Neural crest cell (in vitro differentiated cells): ENCODE measurements at regions not wholly inside any gene's neighbourhood (a gene's known extent, or its start where the extent isn't known, plus 50 kb on each side); places are given as distances from the start of the nearest gene placed in this dataset.
"Not testable (repeated sequence)": the region's sequence is repeated elsewhere in the genome, so short reads cannot be mapped to it uniquely, and the experiment has no call there.

Source experiments
- DNase-seq: peaks from one replicate; pipeline ENCODE4 v3.0.0; 2021; ENCODE audit warnings: low read depth, mixed read lengths, low spot score
- H3K27ac Mint-ChIP-seq: one replicate; pipeline ENCODE4 v1.8.0; 2021; ENCODE audit warnings: mild to moderate bottlenecking, mixed read lengths; ENCODE audit not compliant: unreplicated experiment
- H3K27me3 Mint-ChIP-seq: 2 replicates; pipeline ENCODE4 v1.8.0; 2021; ENCODE audit warnings: low read depth, mild to moderate bottlenecking, mixed read lengths
- H3K36me3 Mint-ChIP-seq: 2 replicates; pipeline ENCODE4 v1.8.0; 2021; ENCODE audit warnings: low read depth, mild to moderate bottlenecking, mixed read lengths
- H3K4me1 Mint-ChIP-seq: 2 replicates; pipeline ENCODE4 v1.8.0; 2021; ENCODE audit warnings: mixed read lengths
- H3K4me3 Mint-ChIP-seq: one replicate; pipeline ENCODE4 v1.8.0; 2021; ENCODE audit warnings: mild to moderate bottlenecking, mixed read lengths
- H3K9me3 Mint-ChIP-seq: 2 replicates; pipeline ENCODE4 v1.8.0; 2021; ENCODE audit warnings: mixed read lengths
- TF ChIP-seq, protein P1 (sequence below): fragments of 200-600 bp; sonication (generic); conservative IDR thresholded peaks from 2 replicates; pipeline ENCODE4 v1.5.0; 2021; ENCODE audit warnings: antibody characterized with exemption, mild to moderate bottlenecking

GRCh38 chr16:63785170-63785569 lies 1336.7 kb downstream of the CDH11 start:
- Mint-ChIP-seq H3K4me1 (no peaks in the 10 kb centered on the region), H3K4me3 (no peak overlapping the region), H3K9me3 (peaks cover 21% of the 10 kb centered on the region), H3K27me3 (no peaks in the 10 kb centered on the region), H3K36me3 (peaks cover 19% of the 10 kb centered on the region), H3K27ac (no peak overlapping the region)
- no peak for DNase-seq
- TF ChIP-seq, protein P1, sequence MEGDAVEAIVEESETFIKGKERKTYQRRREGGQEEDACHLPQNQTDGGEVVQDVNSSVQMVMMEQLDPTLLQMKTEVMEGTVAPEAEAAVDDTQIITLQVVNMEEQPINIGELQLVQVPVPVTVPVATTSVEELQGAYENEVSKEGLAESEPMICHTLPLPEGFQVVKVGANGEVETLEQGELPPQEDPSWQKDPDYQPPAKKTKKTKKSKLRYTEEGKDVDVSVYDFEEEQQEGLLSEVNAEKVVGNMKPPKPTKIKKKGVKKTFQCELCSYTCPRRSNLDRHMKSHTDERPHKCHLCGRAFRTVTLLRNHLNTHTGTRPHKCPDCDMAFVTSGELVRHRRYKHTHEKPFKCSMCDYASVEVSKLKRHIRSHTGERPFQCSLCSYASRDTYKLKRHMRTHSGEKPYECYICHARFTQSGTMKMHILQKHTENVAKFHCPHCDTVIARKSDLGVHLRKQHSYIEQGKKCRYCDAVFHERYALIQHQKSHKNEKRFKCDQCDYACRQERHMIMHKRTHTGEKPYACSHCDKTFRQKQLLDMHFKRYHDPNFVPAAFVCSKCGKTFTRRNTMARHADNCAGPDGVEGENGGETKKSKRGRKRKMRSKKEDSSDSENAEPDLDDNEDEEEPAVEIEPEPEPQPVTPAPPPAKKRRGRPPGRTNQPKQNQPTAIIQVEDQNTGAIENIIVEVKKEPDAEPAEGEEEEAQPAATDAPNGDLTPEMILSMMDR = no peak

DNA sequence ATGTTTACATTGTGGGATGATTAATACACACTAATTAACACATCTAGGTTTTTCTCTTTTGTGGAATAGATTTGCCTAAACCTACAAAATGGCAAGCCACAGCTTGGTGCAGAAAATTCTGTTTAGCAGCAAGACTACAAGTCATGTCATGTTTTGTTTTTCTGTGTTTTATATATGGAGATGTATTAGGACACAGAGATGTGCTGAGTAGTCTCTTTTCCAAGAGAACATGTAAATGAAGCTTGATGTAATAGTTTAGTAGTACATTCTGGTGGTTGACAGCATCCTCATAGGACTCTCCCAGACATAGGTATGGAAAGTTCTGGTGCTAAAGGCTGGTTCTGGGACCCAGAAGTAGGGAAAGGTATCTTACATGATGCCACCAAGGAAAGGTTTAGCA lies 1345.4 kb downstream of the CDH11 start:
- peaks cover 7% of the 10 kb centered on the region for H3K9me3 Mint-ChIP-seq
- H3K27ac Mint-ChIP-seq = no peak overlapping the region
- DNase-seq = no peak
- H3K4me1 Mint-ChIP-seq = no peaks in the 10 kb centered on the region
- H3K27me3 Mint-ChIP-seq = no peaks in the 10 kb centered on the region
- no peaks in the 10 kb centered on the region for H3K36me3 Mint-ChIP-seq
- TF ChIP-seq, protein P1 = no peak
- H3K4me3 Mint-ChIP-seq = no peak overlapping the region

DNA sequence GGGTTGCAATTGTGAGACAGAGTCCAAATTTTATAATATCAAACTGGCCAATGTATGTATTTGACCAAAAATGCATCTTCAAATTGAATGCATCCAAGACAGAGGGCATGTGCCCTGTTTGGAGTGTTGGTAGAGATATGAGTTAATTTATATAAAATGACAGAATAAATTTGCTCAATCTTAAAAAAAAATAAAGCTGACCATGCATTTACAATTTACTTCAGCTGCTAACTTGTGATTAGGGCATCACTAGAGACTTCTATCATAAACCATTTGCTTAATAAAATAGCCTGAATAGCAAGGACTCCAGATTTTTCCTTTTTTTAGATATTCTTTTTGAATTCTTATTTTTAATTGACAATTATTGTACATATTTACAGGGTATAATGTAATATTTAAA lies 1345.8 kb downstream of the CDH11 start:
- TF ChIP-seq, protein P1 = no peak
- no peaks in the 10 kb centered on the region for H3K27me3 Mint-ChIP-seq
- peaks cover 7% of the 10 kb centered on the region for H3K9me3 Mint-ChIP-seq

DNA sequence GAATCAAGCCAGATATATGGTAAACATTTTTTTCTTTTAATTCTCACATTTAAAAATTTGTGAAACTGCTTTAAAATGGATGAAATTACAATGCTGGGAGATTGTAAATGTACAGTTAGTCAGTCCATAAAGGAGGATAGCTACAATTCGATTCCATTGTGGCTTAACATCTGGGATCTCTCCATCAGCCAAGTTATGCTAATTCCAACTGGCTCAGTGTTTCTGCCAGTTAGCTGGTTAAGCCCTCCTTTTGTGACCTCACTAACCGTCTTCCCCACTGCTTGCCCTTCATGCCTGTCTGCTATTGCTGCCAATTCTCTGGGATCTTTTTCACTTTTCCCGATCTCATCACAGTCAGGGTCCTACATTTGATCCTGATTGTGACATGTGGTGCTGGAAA lies 1347.6 kb downstream of the CDH11 start:
- TF ChIP-seq, protein P1 = no peak
- H3K4me3 Mint-ChIP-seq = no peak overlapping the region
- no peaks in the 10 kb centered on the region for H3K36me3 Mint-ChIP-seq
- H3K27me3 Mint-ChIP-seq = no peaks in the 10 kb centered on the region
- DNase-seq = no peak
- no peaks in the 10 kb centered on the region for H3K4me1 Mint-ChIP-seq
- peaks cover 6% of the 10 kb centered on the region for H3K9me3 Mint-ChIP-seq
- H3K27ac Mint-ChIP-seq = no peak overlapping the region

More for the DNA sequence above, 1345.8 kb downstream of the CDH11 start:
- no peak overlapping the region for H3K4me3 Mint-ChIP-seq
- H3K36me3 Mint-ChIP-seq = no peaks in the 10 kb centered on the region
- no peaks in the 10 kb centered on the region for H3K4me1 Mint-ChIP-seq
- no peak overlapping the region for H3K27ac Mint-ChIP-seq
- DNase-seq = no peak

DNA sequence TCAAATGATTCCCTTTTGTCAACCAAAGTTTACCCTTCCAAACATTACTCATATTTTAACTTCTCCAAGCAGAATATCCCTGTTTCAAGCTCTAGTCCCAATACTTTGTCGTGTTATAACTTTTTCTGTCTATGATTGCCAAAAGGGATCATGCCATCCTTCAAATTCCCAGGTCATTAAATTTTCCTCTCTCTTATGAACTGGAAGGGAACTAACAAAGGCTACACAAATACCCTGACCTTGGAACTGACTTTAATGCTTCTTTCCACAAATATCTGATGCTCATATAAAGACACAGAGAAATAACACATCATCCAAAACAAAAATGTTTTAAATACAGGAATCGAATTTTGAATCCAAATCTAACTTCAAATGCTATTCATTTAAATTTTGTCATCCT lies 1352.7 kb downstream of the CDH11 start:
- no peaks in the 10 kb centered on the region for H3K36me3 Mint-ChIP-seq
- H3K27me3 Mint-ChIP-seq = no peaks in the 10 kb centered on the region
- no peaks in the 10 kb centered on the region for H3K9me3 Mint-ChIP-seq
- TF ChIP-seq, protein P1 = no peak
- H3K27ac Mint-ChIP-seq = no peak overlapping the region
- no peaks in the 10 kb centered on the region for H3K4me1 Mint-ChIP-seq
- H3K4me3 Mint-ChIP-seq = no peak overlapping the region
- DNase-seq = no peak

DNA sequence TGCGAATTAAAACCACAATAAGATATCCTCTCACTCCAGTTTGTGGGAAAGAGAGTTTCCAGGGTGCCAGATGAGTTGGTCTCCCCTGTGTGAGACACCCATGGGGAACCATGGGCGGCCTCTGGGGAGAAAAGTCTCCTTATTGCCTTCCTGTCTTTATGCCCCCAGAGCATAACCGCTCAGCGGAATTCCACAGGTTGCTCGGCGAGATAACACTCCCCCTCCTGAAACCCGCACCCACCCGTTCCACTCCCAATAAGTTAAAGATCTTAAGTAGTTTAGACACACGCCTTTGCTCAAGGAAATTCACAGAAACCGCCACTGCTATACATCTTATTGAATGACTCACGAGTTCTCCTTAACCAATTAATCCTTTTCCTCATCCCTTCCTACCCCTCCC lies 1361.6 kb downstream of the CDH11 start:
- not testable (repeated sequence) for H3K27me3 Mint-ChIP-seq, H3K4me1 Mint-ChIP-seq, H3K9me3 Mint-ChIP-seq, DNase-seq, H3K36me3 Mint-ChIP-seq, H3K4me3 Mint-ChIP-seq, H3K27ac Mint-ChIP-seq
